Upper lobe of right lung (tissue), 1 donor: ENCODE measurements at regions not wholly inside any gene's neighbourhood (a gene's known extent, or its start where the extent isn't known, plus 50 kb on each side); places are given as distances from the start of the nearest gene placed in this dataset.

Source experiments
- ATAC-seq: fragments of 200-7000 bp; cut with Tn5 transposase; one replicate; pipeline ENCODE4 v1.9.1; 2020; ENCODE audit warnings: mild to moderate bottlenecking, moderate library complexity
- DNase-seq: peaks from one replicate; pipeline ENCODE4 v3.0.0-alpha.2; 2020
- H3K27ac ChIP-seq: fragments of 200-600 bp; one replicate; pipeline ENCODE4 v1.8.0; 2022
- H3K27me3 ChIP-seq: fragments of 200-600 bp; one replicate; pipeline ENCODE4 v1.8.0; 2022; ENCODE audit warnings: mild to moderate bottlenecking
- H3K36me3 ChIP-seq: fragments of 200-600 bp; one replicate; pipeline ENCODE4 v1.8.0; 2022
- H3K4me1 ChIP-seq: fragments of 200-600 bp; one replicate; pipeline ENCODE4 v1.8.0; 2022
- H3K4me3 ChIP-seq: fragments of 200-600 bp; one replicate; pipeline ENCODE4 v1.8.0; 2022; ENCODE audit warnings: mild to moderate bottlenecking
- H3K9me3 ChIP-seq: fragments of 200-600 bp; one replicate; pipeline ENCODE4 v1.8.0; 2022
- CTCF ChIP-seq: fragments of 200-600 bp; IDR thresholded peaks from one replicate; pipeline ENCODE4 v1.8.0; 2022; ENCODE audit warnings: antibody characterized with exemption
- intact Hi-C: fragments of 100-400 bp; cut with DNase I; formaldehyde crosslinking; loops from one replicate; pipeline ENCODE4 v1.11.0; 2022
- donor health status: DM: no; HTN: yes; CAD: no; lungs with severe emphysema.

- H3K4me1 ChIP-seq: peaks cover 5% of the 10 kb centered on the region
- ATAC-seq: peak; percentile 76
- H3K36me3 ChIP-seq: no peaks in the 10 kb centered on the region
- H3K9me3 ChIP-seq: no peaks in the 10 kb centered on the region
- intact Hi-C loops: no loop called here
- H3K27ac ChIP-seq: no peak overlapping the region
- DNase-seq: no peak
- no peak overlapping the region for H3K4me3 ChIP-seq
- TF ChIP-seq CTCF: no peak
- no peaks in the 10 kb centered on the region for H3K27me3 ChIP-seq
Observed at GRCh38 chr9:105053209-105053652, 125.3 kb upstream of the ABCA1 start.

- TF ChIP-seq CTCF: no peak
- H3K4me3 ChIP-seq: no peak overlapping the region
- ATAC-seq: no peak
- H3K27me3 ChIP-seq: no peaks in the 10 kb centered on the region
- DNase-seq: no peak
- H3K27ac ChIP-seq: no peak overlapping the region
- peaks cover 5% of the 10 kb centered on the region for H3K4me1 ChIP-seq
- H3K36me3 ChIP-seq: no peaks in the 10 kb centered on the region
- intact Hi-C loops: no loop called here
- no peaks in the 10 kb centered on the region for H3K9me3 ChIP-seq
Observed at GRCh38 chr9:105054491-105054890, 126.5 kb upstream of the ABCA1 start.

GRCh38 chr9:105055917-105056316 is 128.0 kb upstream of the ABCA1 start:
- no peak for DNase-seq

GRCh38 chr9:105057551-105057950 is 129.6 kb upstream of the ABCA1 start:
- TF ChIP-seq CTCF: no peak
- Histone ChIP-seq H3K27ac (no peak overlapping the region), H3K36me3 (no peaks in the 10 kb centered on the region), H3K27me3 (no peaks in the 10 kb centered on the region), H3K9me3 (no peaks in the 10 kb centered on the region), H3K4me1 (peaks cover 5% of the 10 kb centered on the region), H3K4me3 (no peak overlapping the region)
- ATAC-seq: no peak
- intact Hi-C loops: no loop called here
- DNase-seq: no peak

More at GRCh38 chr9:105055917-105056316, 128.0 kb upstream of the ABCA1 start:
- Histone ChIP-seq H3K4me1 (peaks cover 5% of the 10 kb centered on the region), H3K27ac (no peak overlapping the region), H3K27me3 (no peaks in the 10 kb centered on the region), H3K9me3 (no peaks in the 10 kb centered on the region), H3K36me3 (no peaks in the 10 kb centered on the region), H3K4me3 (no peak overlapping the region)
- intact Hi-C loops: no loop called here
- no peak for ATAC-seq
- no peak for TF ChIP-seq CTCF

- no peak overlapping the region for H3K4me3 ChIP-seq
- ATAC-seq: no peak
- peaks cover 9% of the 10 kb centered on the region for H3K4me1 ChIP-seq
- intact Hi-C loops: no loop called here
- H3K9me3 ChIP-seq: no peaks in the 10 kb centered on the region
- no peak overlapping the region for H3K27ac ChIP-seq
- no peak for TF ChIP-seq CTCF
- no peak for DNase-seq
- H3K36me3 ChIP-seq: no peaks in the 10 kb centered on the region
- no peaks in the 10 kb centered on the region for H3K27me3 ChIP-seq
Observed at GRCh38 chr9:105059252-105059651, 131.3 kb upstream of the ABCA1 start.

GRCh38 chr9:105062222-105062855 is 134.4 kb upstream of the ABCA1 start:
- intact Hi-C loops: no loop called here

More at GRCh38 chr9:105062222-105062855, 134.4 kb upstream of the ABCA1 start:
- TF ChIP-seq CTCF: no peak
- Histone ChIP-seq H3K27me3 (no peaks in the 10 kb centered on the region), H3K4me3 (no peak overlapping the region), H3K36me3 (no peaks in the 10 kb centered on the region), H3K9me3 (no peaks in the 10 kb centered on the region), H3K27ac (no peak overlapping the region), H3K4me1 (peaks cover 27% of the 10 kb centered on the region)
- ATAC-seq (no peak), DNase-seq (no peak)
